WTC11 (cell line): ENCODE measurements at regions not wholly inside any gene's neighbourhood (a gene's known extent, or its start where the extent isn't known, plus 50 kb on each side); places are given as distances from the start of the nearest gene placed in this dataset.

Experiments used
- ATAC-seq: fragments of 200-7000 bp; cut with Tn5 transposase; 2 replicates; pipeline ENCODE4 v1.10.0; 2021; ENCODE audit warnings: mild to moderate bottlenecking, moderate library complexity
- CTCF ChIA-PET: fragments of 300-600 bp; sonication (Branson Sonifier 250); formaldehyde crosslinking; loops from one replicate; lab custom pipeline; 2021; ENCODE audit warnings: antibody characterized with exemption; lab: Charles Lee
- POLR2A ChIA-PET: fragments of 350-600 bp; sonication (Branson Sonifier 250); formaldehyde crosslinking; loops from one replicate; lab custom pipeline; 2021; ENCODE audit warnings: antibody characterized with exemption; lab: Charles Lee
- DNase-seq: peaks from one replicate; pipeline ENCODE4 v3.0.0; 2021; ENCODE audit warnings: low spot score
- H3K27ac Mint-ChIP-seq: 2 replicates; pipeline ENCODE4 v1.8.0; 2021; ENCODE audit warnings: mixed read lengths
- H3K27me3 Mint-ChIP-seq: 2 replicates; pipeline ENCODE4 v1.8.0; 2021; ENCODE audit warnings: low read depth, mild to moderate bottlenecking, moderate library complexity, mixed read lengths
- H3K36me3 Mint-ChIP-seq: 2 replicates; pipeline ENCODE4 v1.8.0; 2021; ENCODE audit warnings: mixed read lengths
- H3K4me1 Mint-ChIP-seq: 2 replicates; pipeline ENCODE4 v1.8.0; 2022; ENCODE audit warnings: mixed read lengths
- H3K4me3 Mint-ChIP-seq: 2 replicates; pipeline ENCODE4 v1.8.0; 2021; ENCODE audit warnings: mild to moderate bottlenecking, moderate library complexity, mixed read lengths
- H3K9me3 Mint-ChIP-seq: 2 replicates; pipeline ENCODE4 v1.8.0; 2021; ENCODE audit warnings: mixed read lengths
- CBFB ChIP-seq: sonication (generic); formaldehyde crosslinking; IDR thresholded peaks from 2 replicates; pipeline ENCODE4 v1.8.1; 2022; ENCODE audit warnings: mild to moderate bottlenecking, low read depth, missing genetic modification reagents
- ESRRA ChIP-seq: sonication (generic); formaldehyde crosslinking; IDR thresholded peaks from 2 replicates; pipeline ENCODE4 v1.8.1; 2022; ENCODE audit warnings: mild to moderate bottlenecking, missing genetic modification reagents, borderline replicate concordance
- ETV6 ChIP-seq: sonication (generic); formaldehyde crosslinking; IDR thresholded peaks from 2 replicates; pipeline ENCODE4 v1.8.1; 2022; ENCODE audit warnings: mild to moderate bottlenecking, missing genetic modification reagents
- GABPB1 ChIP-seq: sonication (generic); formaldehyde crosslinking; IDR thresholded peaks from 2 replicates; pipeline ENCODE4 v1.8.1; 2023; ENCODE audit warnings: mild to moderate bottlenecking, missing genetic modification reagents
- MYBL2 ChIP-seq: sonication (generic); formaldehyde crosslinking; IDR thresholded peaks from 2 replicates; pipeline ENCODE4 v1.8.1; 2023; ENCODE audit warnings: mild to moderate bottlenecking, moderate library complexity, missing genetic modification reagents
- NFATC4 ChIP-seq: fragments of 250-450 bp; sonication (Bioruptor Pico); IDR thresholded peaks from 2 replicates; pipeline ENCODE4 v1.9.0; 2021; ENCODE audit warnings: mild to moderate bottlenecking
- NFYB ChIP-seq: sonication (generic); formaldehyde crosslinking; conservative IDR thresholded peaks from 2 replicates; pipeline ENCODE4 v1.8.0; 2022; ENCODE audit warnings: low read depth, missing genetic modification reagents
- SMAD3 ChIP-seq: sonication (generic); formaldehyde crosslinking; IDR thresholded peaks from 2 replicates; pipeline ENCODE4 v1.8.0; 2022; ENCODE audit warnings: missing genetic modification reagents, mild to moderate bottlenecking, borderline replicate concordance
- SOX15 ChIP-seq: fragments of 250-450 bp; sonication (Bioruptor Pico); IDR thresholded peaks from 2 replicates; pipeline ENCODE4 v1.9.0; 2021; ENCODE audit warnings: mild to moderate bottlenecking
- SP1 ChIP-seq: sonication (generic); formaldehyde crosslinking; conservative IDR thresholded peaks from 2 replicates; pipeline ENCODE4 v1.8.1; 2022; ENCODE audit warnings: missing genetic modification reagents
- ZNF219 ChIP-seq: sonication (generic); formaldehyde crosslinking; IDR thresholded peaks from 2 replicates; pipeline ENCODE4 v1.8.0; 2023; ENCODE audit warnings: missing genetic modification reagents, mild to moderate bottlenecking, borderline replicate concordance
- ZNF263 ChIP-seq: sonication (generic); formaldehyde crosslinking; IDR thresholded peaks from 2 replicates; pipeline ENCODE4 v1.8.1; 2022; ENCODE audit warnings: low read depth, mild to moderate bottlenecking, moderate library complexity, missing genetic modification reagents
- ZNF396 ChIP-seq: fragments of 250-450 bp; sonication (Bioruptor Pico); IDR thresholded peaks from 2 replicates; pipeline ENCODE4 v1.8.0; 2021; ENCODE audit warnings: mild to moderate bottlenecking, moderate library complexity, borderline replicate concordance
- TF ChIP-seq, protein P1 (sequence below): sonication (generic); formaldehyde crosslinking; IDR thresholded peaks from 2 replicates; pipeline ENCODE4 v1.8.1; 2023; ENCODE audit warnings: mild to moderate bottlenecking, missing genetic modification reagents, moderate library complexity
- TF ChIP-seq, protein P2 (sequence below): sonication (generic); formaldehyde crosslinking; IDR thresholded peaks from 2 replicates; pipeline ENCODE4 v1.8.1; 2023; ENCODE audit warnings: mild to moderate bottlenecking, moderate library complexity, missing genetic modification reagents
- TF ChIP-seq, protein P3 (sequence below): sonication (generic); formaldehyde crosslinking; IDR thresholded peaks from 2 replicates; pipeline ENCODE4 v1.8.1; 2022; ENCODE audit warnings: low read depth, missing genetic modification reagents, borderline replicate concordance
- TF ChIP-seq, protein P4 (sequence below): sonication (generic); formaldehyde crosslinking; IDR thresholded peaks from 2 replicates; pipeline ENCODE4 v1.8.0; 2022; ENCODE audit warnings: mild to moderate bottlenecking, missing genetic modification reagents
- TF ChIP-seq, protein P5 (sequence below): sonication (generic); formaldehyde crosslinking; conservative IDR thresholded peaks from 2 replicates; pipeline ENCODE4 v1.8.1; 2023; ENCODE audit warnings: mild to moderate bottlenecking, low read depth, missing genetic modification reagents, moderate library complexity
- TF ChIP-seq, protein P6 (sequence below): fragments of 250-450 bp; sonication (Bioruptor Pico); IDR thresholded peaks from 2 replicates; pipeline ENCODE4 v1.9.0; 2021; ENCODE audit warnings: moderate library complexity, mild to moderate bottlenecking, inconsistent platforms, borderline replicate concordance
- TF ChIP-seq, protein P7 (sequence below): sonication (generic); formaldehyde crosslinking; IDR thresholded peaks from 2 replicates; pipeline ENCODE4 v1.8.1; 2022; ENCODE audit warnings: mild to moderate bottlenecking, moderate library complexity, missing genetic modification reagents

DNA sequence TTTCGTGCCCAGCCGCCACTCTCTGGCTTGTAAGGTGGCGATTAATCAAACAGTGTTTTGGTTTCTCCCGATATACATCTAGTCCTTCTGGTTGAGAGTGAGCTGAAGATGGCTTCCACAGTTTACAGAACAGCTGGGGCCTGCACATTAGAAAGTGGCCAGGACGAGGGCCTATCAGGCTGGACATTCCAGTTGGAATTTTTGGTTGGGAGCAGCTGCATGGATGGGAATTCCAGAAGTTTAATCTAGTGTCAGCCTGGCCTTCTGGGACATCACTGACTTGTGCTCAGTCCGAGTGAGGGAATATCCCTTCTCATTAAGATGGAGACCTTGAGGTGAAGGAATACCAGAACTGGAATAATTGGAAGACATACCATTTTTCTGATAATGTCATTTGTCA lies 118.1 kb upstream of the SIX2 start (continued):
- TF ChIP-seq, protein P1, sequence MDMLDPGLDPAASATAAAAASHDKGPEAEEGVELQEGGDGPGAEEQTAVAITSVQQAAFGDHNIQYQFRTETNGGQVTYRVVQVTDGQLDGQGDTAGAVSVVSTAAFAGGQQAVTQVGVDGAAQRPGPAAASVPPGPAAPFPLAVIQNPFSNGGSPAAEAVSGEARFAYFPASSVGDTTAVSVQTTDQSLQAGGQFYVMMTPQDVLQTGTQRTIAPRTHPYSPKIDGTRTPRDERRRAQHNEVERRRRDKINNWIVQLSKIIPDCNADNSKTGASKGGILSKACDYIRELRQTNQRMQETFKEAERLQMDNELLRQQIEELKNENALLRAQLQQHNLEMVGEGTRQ (CRISPR knock-in tag): no peak
- TF ChIP-seq GABPB1 (CRISPR knock-in tag) (no peak), SOX15 (no peak)
- TF ChIP-seq, protein P2, sequence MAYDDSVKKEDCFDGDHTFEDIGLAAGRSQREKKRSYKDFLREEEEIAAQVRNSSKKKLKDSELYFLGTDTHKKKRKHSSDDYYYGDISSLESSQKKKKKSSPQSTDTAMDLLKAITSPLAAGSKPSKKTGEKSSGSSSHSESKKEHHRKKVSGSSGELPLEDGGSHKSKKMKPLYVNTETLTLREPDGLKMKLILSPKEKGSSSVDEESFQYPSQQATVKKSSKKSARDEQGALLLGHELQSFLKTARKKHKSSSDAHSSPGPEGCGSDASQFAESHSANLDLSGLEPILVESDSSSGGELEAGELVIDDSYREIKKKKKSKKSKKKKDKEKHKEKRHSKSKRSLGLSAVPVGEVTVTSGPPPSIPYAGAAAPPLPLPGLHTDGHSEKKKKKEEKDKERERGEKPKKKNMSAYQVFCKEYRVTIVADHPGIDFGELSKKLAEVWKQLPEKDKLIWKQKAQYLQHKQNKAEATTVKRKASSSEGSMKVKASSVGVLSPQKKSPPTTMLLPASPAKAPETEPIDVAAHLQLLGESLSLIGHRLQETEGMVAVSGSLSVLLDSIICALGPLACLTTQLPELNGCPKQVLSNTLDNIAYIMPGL (CRISPR knock-in tag): no peak

DNA sequence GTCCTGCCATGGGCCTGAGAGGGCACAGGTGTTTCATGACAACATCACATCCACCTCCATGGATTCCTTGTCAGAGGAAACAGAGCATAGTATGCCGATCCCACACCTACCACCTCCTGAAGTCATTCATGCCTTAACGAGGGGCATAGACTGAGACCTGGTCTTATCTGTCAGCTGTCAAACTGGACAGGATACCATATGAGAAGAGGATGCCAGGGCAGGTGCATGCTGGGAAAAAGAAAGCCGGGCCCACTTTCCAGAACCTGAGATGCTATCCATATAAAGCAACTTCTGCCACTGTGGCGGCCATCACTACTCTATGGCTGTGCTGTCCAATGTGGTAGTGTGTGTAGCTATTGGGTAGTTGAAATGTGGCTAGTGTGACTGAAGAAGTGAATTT lies 116.0 kb upstream of the SIX2 start:
- H3K4me3 Mint-ChIP-seq: no peak overlapping the region
- H3K9me3 Mint-ChIP-seq: peaks cover 1% of the 10 kb centered on the region
- no peak for TF ChIP-seq ESRRA (CRISPR knock-in tag)
- TF ChIP-seq, protein P3, sequence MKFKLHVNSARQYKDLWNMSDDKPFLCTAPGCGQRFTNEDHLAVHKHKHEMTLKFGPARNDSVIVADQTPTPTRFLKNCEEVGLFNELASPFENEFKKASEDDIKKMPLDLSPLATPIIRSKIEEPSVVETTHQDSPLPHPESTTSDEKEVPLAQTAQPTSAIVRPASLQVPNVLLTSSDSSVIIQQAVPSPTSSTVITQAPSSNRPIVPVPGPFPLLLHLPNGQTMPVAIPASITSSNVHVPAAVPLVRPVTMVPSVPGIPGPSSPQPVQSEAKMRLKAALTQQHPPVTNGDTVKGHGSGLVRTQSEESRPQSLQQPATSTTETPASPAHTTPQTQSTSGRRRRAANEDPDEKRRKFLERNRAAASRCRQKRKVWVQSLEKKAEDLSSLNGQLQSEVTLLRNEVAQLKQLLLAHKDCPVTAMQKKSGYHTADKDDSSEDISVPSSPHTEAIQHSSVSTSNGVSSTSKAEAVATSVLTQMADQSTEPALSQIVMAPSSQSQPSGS (CRISPR knock-in tag): no peak
- no peak for TF ChIP-seq CBFB (CRISPR knock-in tag)
- TF ChIP-seq NFYB (CRISPR knock-in tag): no peak
- TF ChIP-seq ZNF396 (CRISPR knock-in tag): no peak
- TF ChIP-seq ETV6 (CRISPR knock-in tag): no peak
- no peak for TF ChIP-seq SP1 (CRISPR knock-in tag)
- no peak for TF ChIP-seq ZNF263
- TF ChIP-seq MYBL2 (CRISPR knock-in tag): no peak
- TF ChIP-seq, protein P4, sequence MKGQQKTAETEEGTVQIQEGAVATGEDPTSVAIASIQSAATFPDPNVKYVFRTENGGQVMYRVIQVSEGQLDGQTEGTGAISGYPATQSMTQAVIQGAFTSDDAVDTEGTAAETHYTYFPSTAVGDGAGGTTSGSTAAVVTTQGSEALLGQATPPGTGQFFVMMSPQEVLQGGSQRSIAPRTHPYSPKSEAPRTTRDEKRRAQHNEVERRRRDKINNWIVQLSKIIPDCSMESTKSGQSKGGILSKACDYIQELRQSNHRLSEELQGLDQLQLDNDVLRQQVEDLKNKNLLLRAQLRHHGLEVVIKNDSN (CRISPR knock-in tag): no peak
- TF ChIP-seq, protein P5, sequence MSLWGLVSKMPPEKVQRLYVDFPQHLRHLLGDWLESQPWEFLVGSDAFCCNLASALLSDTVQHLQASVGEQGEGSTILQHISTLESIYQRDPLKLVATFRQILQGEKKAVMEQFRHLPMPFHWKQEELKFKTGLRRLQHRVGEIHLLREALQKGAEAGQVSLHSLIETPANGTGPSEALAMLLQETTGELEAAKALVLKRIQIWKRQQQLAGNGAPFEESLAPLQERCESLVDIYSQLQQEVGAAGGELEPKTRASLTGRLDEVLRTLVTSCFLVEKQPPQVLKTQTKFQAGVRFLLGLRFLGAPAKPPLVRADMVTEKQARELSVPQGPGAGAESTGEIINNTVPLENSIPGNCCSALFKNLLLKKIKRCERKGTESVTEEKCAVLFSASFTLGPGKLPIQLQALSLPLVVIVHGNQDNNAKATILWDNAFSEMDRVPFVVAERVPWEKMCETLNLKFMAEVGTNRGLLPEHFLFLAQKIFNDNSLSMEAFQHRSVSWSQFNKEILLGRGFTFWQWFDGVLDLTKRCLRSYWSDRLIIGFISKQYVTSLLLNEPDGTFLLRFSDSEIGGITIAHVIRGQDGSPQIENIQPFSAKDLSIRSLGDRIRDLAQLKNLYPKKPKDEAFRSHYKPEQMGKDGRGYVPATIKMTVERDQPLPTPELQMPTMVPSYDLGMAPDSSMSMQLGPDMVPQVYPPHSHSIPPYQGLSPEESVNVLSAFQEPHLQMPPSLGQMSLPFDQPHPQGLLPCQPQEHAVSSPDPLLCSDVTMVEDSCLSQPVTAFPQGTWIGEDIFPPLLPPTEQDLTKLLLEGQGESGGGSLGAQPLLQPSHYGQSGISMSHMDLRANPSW (CRISPR knock-in tag): no peak
- no peak for TF ChIP-seq NFATC4 (CRISPR knock-in tag)
- TF ChIP-seq GABPB1 (CRISPR knock-in tag): no peak
- TF ChIP-seq, protein P6, sequence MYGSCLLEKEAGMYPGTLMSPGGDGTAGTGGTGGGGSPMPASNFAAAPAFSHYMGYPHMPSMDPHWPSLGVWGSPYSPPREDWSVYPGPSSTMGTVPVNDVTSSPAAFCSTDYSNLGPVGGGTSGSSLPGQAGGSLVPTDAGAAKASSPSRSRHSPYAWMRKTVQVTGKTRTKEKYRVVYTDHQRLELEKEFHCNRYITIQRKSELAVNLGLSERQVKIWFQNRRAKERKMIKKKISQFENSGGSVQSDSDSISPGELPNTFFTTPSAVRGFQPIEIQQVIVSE (CRISPR knock-in tag): no peak
- TF ChIP-seq, protein P7, sequence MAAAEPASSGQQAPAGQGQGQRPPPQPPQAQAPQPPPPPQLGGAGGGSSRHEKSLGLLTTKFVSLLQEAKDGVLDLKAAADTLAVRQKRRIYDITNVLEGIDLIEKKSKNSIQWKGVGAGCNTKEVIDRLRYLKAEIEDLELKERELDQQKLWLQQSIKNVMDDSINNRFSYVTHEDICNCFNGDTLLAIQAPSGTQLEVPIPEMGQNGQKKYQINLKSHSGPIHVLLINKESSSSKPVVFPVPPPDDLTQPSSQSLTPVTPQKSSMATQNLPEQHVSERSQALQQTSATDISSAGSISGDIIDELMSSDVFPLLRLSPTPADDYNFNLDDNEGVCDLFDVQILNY (CRISPR knock-in tag): no peak
- TF ChIP-seq SMAD3 (CRISPR knock-in tag): no peak
- TF ChIP-seq ZNF219 (CRISPR knock-in tag): no peak
- ChIA-PET CTCF (interaction anchor here (0.7 kb wide), 1 partner anchor 111 kb away, joined by 3 read pairs; no protein-coding TSS in a partner anchor), POLR2A (no interaction called here)
- no peak overlapping the region for H3K27ac Mint-ChIP-seq
- no peak for DNase-seq
- H3K27me3 Mint-ChIP-seq: no peaks in the 10 kb centered on the region; the same call in 1 of the 2 replicates
- no peaks in the 10 kb centered on the region for H3K36me3 Mint-ChIP-seq
- H3K4me1 Mint-ChIP-seq: 0 out of 2 replicates have a peak, but pooled peaks cover 2% of the 10 kb centered on the region
- ATAC-seq: no peak
